ENCODE measurements at regions not wholly inside any gene's neighbourhood (a gene's known extent, or its start where the extent isn't known, plus 50 kb on each side); places are given as distances from the start of the nearest gene placed in this dataset.

- no peak for DNase-seq
- Histone ChIP-seq H3K9ac (ENCODE audit: low read length in 3 of 3) (no peak overlapping the region), H3K27me3 (ENCODE audit: control insufficient read depth, insufficient read depth, low read length) (no peaks in the 10 kb centered on the region), H3K27ac (ENCODE audit: low read depth in 2 of 2, low read length in 2 of 2) (no peak overlapping the region), H3K4me3 (ENCODE audit: low read length in 3 of 3) (no peak overlapping the region), H3K36me3 (ENCODE audit: control insufficient read depth in 2 of 3, insufficient read depth in 3 of 3, low read length in 3 of 3) (no peaks in the 10 kb centered on the region), H3K4me1 (ENCODE audit: control insufficient read depth in 2 of 3, insufficient read depth in 2 of 3, low read depth in 1 of 3, low read length in 3 of 3) (no peaks in the 10 kb centered on the region), H3K9me3 (ENCODE audit: control insufficient read depth in 2 of 3, insufficient read depth in 1 of 3, low read length in 3 of 3) (no peaks in the 10 kb centered on the region)
- intact Hi-C loops (cut with DNase I) = no loop called here
- no peak for TF ChIP-seq CTCF (IDR thresholded peaks at IDR 0.05; ENCODE audit: borderline replicate concordance, extremely low read depth, insufficient read depth)
- FAIRE-seq = no peak
Observed at GRCh38 chr4:181690498-181690897, 552.7 kb upstream of the TENM3 start.

- intact Hi-C loops (cut with DNase I) = no loop called here
- no peak overlapping the region for H3K4me3 ChIP-seq (ENCODE audit: low read length in 3 of 3)
- DNase-seq (no peak), FAIRE-seq (no peak)
- H3K4me1 ChIP-seq (ENCODE audit: control insufficient read depth in 2 of 3, insufficient read depth in 2 of 3, low read depth in 1 of 3, low read length in 3 of 3) = no peaks in the 10 kb centered on the region
- H3K9me3 ChIP-seq (ENCODE audit: control insufficient read depth in 2 of 3, insufficient read depth in 1 of 3, low read length in 3 of 3) = no peaks in the 10 kb centered on the region
- no peaks in the 10 kb centered on the region for H3K27me3 ChIP-seq (ENCODE audit: control insufficient read depth, insufficient read depth, low read length)
- H3K27ac ChIP-seq (ENCODE audit: low read depth in 2 of 2, low read length in 2 of 2) = no peak overlapping the region
- H3K9ac ChIP-seq (ENCODE audit: low read length in 3 of 3) = no peak overlapping the region
- no peak for TF ChIP-seq CTCF (IDR thresholded peaks at IDR 0.05; ENCODE audit: borderline replicate concordance, extremely low read depth, insufficient read depth)
- no peaks in the 10 kb centered on the region for H3K36me3 ChIP-seq (ENCODE audit: control insufficient read depth in 2 of 3, insufficient read depth in 3 of 3, low read length in 3 of 3)
Observed at GRCh38 chr4:181692965-181693364, 550.2 kb upstream of the TENM3 start.

- Histone ChIP-seq H3K9ac (ENCODE audit: low read length in 3 of 3) (no peak overlapping the region), H3K27me3 (ENCODE audit: control insufficient read depth, insufficient read depth, low read length) (no peaks in the 10 kb centered on the region), H3K9me3 (ENCODE audit: control insufficient read depth in 2 of 3, insufficient read depth in 1 of 3, low read length in 3 of 3) (no peaks in the 10 kb centered on the region), H3K27ac (ENCODE audit: low read depth in 2 of 2, low read length in 2 of 2) (no peak overlapping the region), H3K36me3 (ENCODE audit: control insufficient read depth in 2 of 3, insufficient read depth in 3 of 3, low read length in 3 of 3) (no peaks in the 10 kb centered on the region), H3K4me1 (ENCODE audit: control insufficient read depth in 2 of 3, insufficient read depth in 2 of 3, low read depth in 1 of 3, low read length in 3 of 3) (no peaks in the 10 kb centered on the region), H3K4me3 (ENCODE audit: low read length in 3 of 3) (no peak overlapping the region)
- intact Hi-C loops (cut with DNase I) = no loop called here
- DNase-seq (no peak), FAIRE-seq (no peak)
- TF ChIP-seq CTCF (IDR thresholded peaks at IDR 0.05; ENCODE audit: borderline replicate concordance, extremely low read depth, insufficient read depth) = no peak
Observed at GRCh38 chr4:181693517-181693916, 549.7 kb upstream of the TENM3 start.

GRCh38 chr4:181698221-181698620, 545.0 kb upstream of the TENM3 start:
- no peak for TF ChIP-seq CTCF (IDR thresholded peaks at IDR 0.05; ENCODE audit: borderline replicate concordance, extremely low read depth, insufficient read depth)
- Histone ChIP-seq H3K27ac (ENCODE audit: low read depth in 2 of 2, low read length in 2 of 2) (no peak overlapping the region), H3K4me3 (ENCODE audit: low read length in 3 of 3) (no peak overlapping the region), H3K27me3 (ENCODE audit: control insufficient read depth, insufficient read depth, low read length) (no peaks in the 10 kb centered on the region), H3K9ac (ENCODE audit: low read length in 3 of 3) (no peak overlapping the region), H3K36me3 (ENCODE audit: control insufficient read depth in 2 of 3, insufficient read depth in 3 of 3, low read length in 3 of 3) (no peaks in the 10 kb centered on the region), H3K9me3 (ENCODE audit: control insufficient read depth in 2 of 3, insufficient read depth in 1 of 3, low read length in 3 of 3) (no peaks in the 10 kb centered on the region), H3K4me1 (ENCODE audit: control insufficient read depth in 2 of 3, insufficient read depth in 2 of 3, low read depth in 1 of 3, low read length in 3 of 3) (no peaks in the 10 kb centered on the region)
- DNase-seq (no peak), FAIRE-seq (no peak)
- intact Hi-C loops (cut with DNase I) = no loop called here

Data from kidney (tissue), 13 donors.